WTC11 (cell line): ENCODE measurements at regions not wholly inside any gene's neighbourhood (a gene's known extent, or its start where the extent isn't known, plus 50 kb on each side); places are given as distances from the start of the nearest gene placed in this dataset.

ENCODE experiments used
- ATAC-seq: fragments of 200-7000 bp; cut with Tn5 transposase; 2 replicates; pipeline ENCODE4 v1.10.0; 2021; ENCODE audit warnings: mild to moderate bottlenecking, moderate library complexity
- CTCF ChIA-PET: fragments of 300-600 bp; sonication (Branson Sonifier 250); formaldehyde crosslinking; loops from one replicate; lab custom pipeline; 2021; ENCODE audit warnings: antibody characterized with exemption; lab: Charles Lee
- POLR2A ChIA-PET: fragments of 350-600 bp; sonication (Branson Sonifier 250); formaldehyde crosslinking; loops from one replicate; lab custom pipeline; 2021; ENCODE audit warnings: antibody characterized with exemption; lab: Charles Lee
- DNase-seq: peaks from one replicate; pipeline ENCODE4 v3.0.0; 2021; ENCODE audit warnings: low spot score
- H3K27ac Mint-ChIP-seq: 2 replicates; pipeline ENCODE4 v1.8.0; 2021; ENCODE audit warnings: mixed read lengths
- H3K27me3 Mint-ChIP-seq: 2 replicates; pipeline ENCODE4 v1.8.0; 2021; ENCODE audit warnings: low read depth, mild to moderate bottlenecking, moderate library complexity, mixed read lengths
- H3K36me3 Mint-ChIP-seq: 2 replicates; pipeline ENCODE4 v1.8.0; 2021; ENCODE audit warnings: mixed read lengths
- H3K4me1 Mint-ChIP-seq: 2 replicates; pipeline ENCODE4 v1.8.0; 2022; ENCODE audit warnings: mixed read lengths
- H3K4me3 Mint-ChIP-seq: 2 replicates; pipeline ENCODE4 v1.8.0; 2021; ENCODE audit warnings: mild to moderate bottlenecking, moderate library complexity, mixed read lengths
- H3K9me3 Mint-ChIP-seq: 2 replicates; pipeline ENCODE4 v1.8.0; 2021; ENCODE audit warnings: mixed read lengths
- ATF1 ChIP-seq: sonication (generic); formaldehyde crosslinking; IDR thresholded peaks from 2 replicates; pipeline ENCODE4 v1.8.1; 2023; ENCODE audit warnings: mild to moderate bottlenecking, moderate library complexity, missing genetic modification reagents
- CREM ChIP-seq: sonication (generic); formaldehyde crosslinking; IDR thresholded peaks from 2 replicates; pipeline ENCODE4 v1.8.1; 2022; ENCODE audit warnings: mild to moderate bottlenecking, missing genetic modification reagents, moderate library complexity
- FOXP1 ChIP-seq: sonication (generic); formaldehyde crosslinking; IDR thresholded peaks from 2 replicates; pipeline ENCODE4 v1.8.0; 2022; ENCODE audit warnings: missing genetic modification reagents, mild to moderate bottlenecking, moderate library complexity, borderline replicate concordance
- GABPB1 ChIP-seq: sonication (generic); formaldehyde crosslinking; IDR thresholded peaks from 2 replicates; pipeline ENCODE4 v1.8.1; 2023; ENCODE audit warnings: mild to moderate bottlenecking, missing genetic modification reagents
- GTF2I ChIP-seq: fragments of 250-450 bp; sonication (Bioruptor Pico); conservative IDR thresholded peaks from 2 replicates; pipeline ENCODE4 v1.4.0; 2021; ENCODE audit warnings: mild to moderate bottlenecking
- HMGA2 ChIP-seq: fragments of 250-450 bp; sonication (Bioruptor Pico); IDR thresholded peaks from 2 replicates; pipeline ENCODE4 v1.4.0; 2021; ENCODE audit warnings: mild to moderate bottlenecking, moderate library complexity
- NFE2L1 ChIP-seq: sonication (generic); formaldehyde crosslinking; IDR thresholded peaks from 2 replicates; pipeline ENCODE4 v1.8.1; 2023; ENCODE audit warnings: missing genetic modification reagents
- SOX15 ChIP-seq: fragments of 250-450 bp; sonication (Bioruptor Pico); IDR thresholded peaks from 2 replicates; pipeline ENCODE4 v1.9.0; 2021; ENCODE audit warnings: mild to moderate bottlenecking
- ZNF219 ChIP-seq: sonication (generic); formaldehyde crosslinking; IDR thresholded peaks from 2 replicates; pipeline ENCODE4 v1.8.0; 2023; ENCODE audit warnings: missing genetic modification reagents, mild to moderate bottlenecking, borderline replicate concordance
- ZNF232 ChIP-seq: sonication (generic); formaldehyde crosslinking; IDR thresholded peaks from 2 replicates; pipeline ENCODE4 v1.8.0; 2022; ENCODE audit warnings: mild to moderate bottlenecking, missing genetic modification reagents
- ZNF416 ChIP-seq: fragments of 250-450 bp; sonication (Bioruptor Pico); IDR thresholded peaks from 2 replicates; pipeline ENCODE4 v1.9.0; 2021; ENCODE audit warnings: mild to moderate bottlenecking, inconsistent platforms
- TF ChIP-seq, protein P1 (sequence below): sonication (generic); formaldehyde crosslinking; IDR thresholded peaks from 2 replicates; pipeline ENCODE4 v1.8.0; 2022; ENCODE audit warnings: mild to moderate bottlenecking, missing genetic modification reagents
- TF ChIP-seq, protein P2 (sequence below): fragments of 250-450 bp; sonication (Bioruptor Pico); IDR thresholded peaks from 2 replicates; pipeline ENCODE4 v1.9.0; 2021; ENCODE audit warnings: mild to moderate bottlenecking
- TF ChIP-seq, protein P3 (sequence below): sonication (generic); formaldehyde crosslinking; IDR thresholded peaks from 2 replicates; pipeline ENCODE4 v1.8.1; 2022; ENCODE audit warnings: mild to moderate bottlenecking, moderate library complexity, missing genetic modification reagents
- TF ChIP-seq, protein P4 (sequence below): sonication (generic); formaldehyde crosslinking; conservative IDR thresholded peaks from 2 replicates; pipeline ENCODE4 v1.8.1; 2022; ENCODE audit warnings: mild to moderate bottlenecking, missing genetic modification reagents
- TF ChIP-seq, protein P5 (sequence below): sonication (generic); formaldehyde crosslinking; IDR thresholded peaks from 2 replicates; pipeline ENCODE4 v1.8.1; 2022; ENCODE audit warnings: low read depth, mild to moderate bottlenecking, moderate library complexity, missing genetic modification reagents, borderline replicate concordance
- TF ChIP-seq, protein P6 (sequence below): sonication (generic); formaldehyde crosslinking; IDR thresholded peaks from 2 replicates; pipeline ENCODE4 v1.8.1; 2023; ENCODE audit warnings: mild to moderate bottlenecking, missing genetic modification reagents, moderate library complexity
- TF ChIP-seq, protein P7 (sequence below): sonication (generic); formaldehyde crosslinking; IDR thresholded peaks from 2 replicates; pipeline ENCODE4 v1.8.0; 2022; ENCODE audit warnings: mild to moderate bottlenecking, missing genetic modification reagents
- TF ChIP-seq, protein P8 (sequence below): sonication (generic); formaldehyde crosslinking; IDR thresholded peaks from 2 replicates; pipeline ENCODE4 v1.8.1; 2023; ENCODE audit warnings: mild to moderate bottlenecking, missing genetic modification reagents

DNA sequence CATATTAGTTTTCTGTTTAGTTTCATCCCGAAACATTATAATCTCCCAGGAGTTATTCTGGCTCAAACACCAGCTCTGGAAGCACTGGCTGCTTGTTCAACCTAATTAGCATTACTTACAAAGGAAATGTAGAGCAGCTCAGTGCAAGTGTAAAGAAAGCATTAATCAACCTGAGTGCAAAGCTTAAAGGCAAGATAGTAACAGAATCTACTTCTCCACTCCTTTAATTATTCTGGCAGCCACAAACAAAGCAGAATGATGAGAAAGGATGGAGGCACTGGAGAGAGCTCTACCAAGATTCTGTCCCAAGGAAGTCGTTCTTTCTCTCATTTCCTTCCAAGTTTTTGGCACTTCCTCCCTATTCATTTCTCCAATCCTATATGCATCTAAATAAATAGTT, 1384.0 kb downstream of the ZPLD1 start:
- no peaks in the 10 kb centered on the region for H3K9me3 Mint-ChIP-seq
- peak overlapping the region; percentile 87 for H3K27ac Mint-ChIP-seq
- CTCF ChIA-PET: interaction anchor here (0.7 kb wide), 1 partner anchor 1590 kb away, joined by 3 read pairs; no protein-coding TSS in a partner anchor
- peak overlapping the region; percentile 14; the same call in 1 of the 2 replicates for H3K4me3 Mint-ChIP-seq
- TF ChIP-seq, protein P1, sequence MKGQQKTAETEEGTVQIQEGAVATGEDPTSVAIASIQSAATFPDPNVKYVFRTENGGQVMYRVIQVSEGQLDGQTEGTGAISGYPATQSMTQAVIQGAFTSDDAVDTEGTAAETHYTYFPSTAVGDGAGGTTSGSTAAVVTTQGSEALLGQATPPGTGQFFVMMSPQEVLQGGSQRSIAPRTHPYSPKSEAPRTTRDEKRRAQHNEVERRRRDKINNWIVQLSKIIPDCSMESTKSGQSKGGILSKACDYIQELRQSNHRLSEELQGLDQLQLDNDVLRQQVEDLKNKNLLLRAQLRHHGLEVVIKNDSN (CRISPR knock-in tag): no peak
- no peak for TF ChIP-seq ATF1 (CRISPR knock-in tag)
- no peak for TF ChIP-seq HMGA2
- no peak for TF ChIP-seq ZNF232 (CRISPR knock-in tag)
- TF ChIP-seq, protein P2, sequence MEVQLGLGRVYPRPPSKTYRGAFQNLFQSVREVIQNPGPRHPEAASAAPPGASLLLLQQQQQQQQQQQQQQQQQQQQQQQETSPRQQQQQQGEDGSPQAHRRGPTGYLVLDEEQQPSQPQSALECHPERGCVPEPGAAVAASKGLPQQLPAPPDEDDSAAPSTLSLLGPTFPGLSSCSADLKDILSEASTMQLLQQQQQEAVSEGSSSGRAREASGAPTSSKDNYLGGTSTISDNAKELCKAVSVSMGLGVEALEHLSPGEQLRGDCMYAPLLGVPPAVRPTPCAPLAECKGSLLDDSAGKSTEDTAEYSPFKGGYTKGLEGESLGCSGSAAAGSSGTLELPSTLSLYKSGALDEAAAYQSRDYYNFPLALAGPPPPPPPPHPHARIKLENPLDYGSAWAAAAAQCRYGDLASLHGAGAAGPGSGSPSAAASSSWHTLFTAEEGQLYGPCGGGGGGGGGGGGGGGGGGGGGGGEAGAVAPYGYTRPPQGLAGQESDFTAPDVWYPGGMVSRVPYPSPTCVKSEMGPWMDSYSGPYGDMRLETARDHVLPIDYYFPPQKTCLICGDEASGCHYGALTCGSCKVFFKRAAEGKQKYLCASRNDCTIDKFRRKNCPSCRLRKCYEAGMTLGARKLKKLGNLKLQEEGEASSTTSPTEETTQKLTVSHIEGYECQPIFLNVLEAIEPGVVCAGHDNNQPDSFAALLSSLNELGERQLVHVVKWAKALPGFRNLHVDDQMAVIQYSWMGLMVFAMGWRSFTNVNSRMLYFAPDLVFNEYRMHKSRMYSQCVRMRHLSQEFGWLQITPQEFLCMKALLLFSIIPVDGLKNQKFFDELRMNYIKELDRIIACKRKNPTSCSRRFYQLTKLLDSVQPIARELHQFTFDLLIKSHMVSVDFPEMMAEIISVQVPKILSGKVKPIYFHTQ (CRISPR knock-in tag): no peak
- TF ChIP-seq ZNF219: no peak
- no peak for TF ChIP-seq GABPB1 (CRISPR knock-in tag)
- TF ChIP-seq, protein P3, sequence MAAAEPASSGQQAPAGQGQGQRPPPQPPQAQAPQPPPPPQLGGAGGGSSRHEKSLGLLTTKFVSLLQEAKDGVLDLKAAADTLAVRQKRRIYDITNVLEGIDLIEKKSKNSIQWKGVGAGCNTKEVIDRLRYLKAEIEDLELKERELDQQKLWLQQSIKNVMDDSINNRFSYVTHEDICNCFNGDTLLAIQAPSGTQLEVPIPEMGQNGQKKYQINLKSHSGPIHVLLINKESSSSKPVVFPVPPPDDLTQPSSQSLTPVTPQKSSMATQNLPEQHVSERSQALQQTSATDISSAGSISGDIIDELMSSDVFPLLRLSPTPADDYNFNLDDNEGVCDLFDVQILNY: no peak
- TF ChIP-seq, protein P4, sequence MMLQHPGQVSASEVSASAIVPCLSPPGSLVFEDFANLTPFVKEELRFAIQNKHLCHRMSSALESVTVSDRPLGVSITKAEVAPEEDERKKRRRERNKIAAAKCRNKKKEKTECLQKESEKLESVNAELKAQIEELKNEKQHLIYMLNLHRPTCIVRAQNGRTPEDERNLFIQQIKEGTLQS: no peak
- no peak for TF ChIP-seq GTF2I (CRISPR knock-in tag)
- TF ChIP-seq NFE2L1 (CRISPR knock-in tag): no peak
- TF ChIP-seq ZNF416 (CRISPR knock-in tag): no peak
- no peak for TF ChIP-seq CREM (CRISPR knock-in tag)
- no peak for TF ChIP-seq FOXP1
- TF ChIP-seq, protein P5, sequence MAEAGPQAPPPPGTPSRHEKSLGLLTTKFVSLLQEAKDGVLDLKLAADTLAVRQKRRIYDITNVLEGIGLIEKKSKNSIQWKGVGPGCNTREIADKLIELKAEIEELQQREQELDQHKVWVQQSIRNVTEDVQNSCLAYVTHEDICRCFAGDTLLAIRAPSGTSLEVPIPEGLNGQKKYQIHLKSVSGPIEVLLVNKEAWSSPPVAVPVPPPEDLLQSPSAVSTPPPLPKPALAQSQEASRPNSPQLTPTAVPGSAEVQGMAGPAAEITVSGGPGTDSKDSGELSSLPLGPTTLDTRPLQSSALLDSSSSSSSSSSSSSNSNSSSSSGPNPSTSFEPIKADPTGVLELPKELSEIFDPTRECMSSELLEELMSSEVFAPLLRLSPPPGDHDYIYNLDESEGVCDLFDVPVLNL (CRISPR knock-in tag): no peak
- no peak for TF ChIP-seq SOX15
- TF ChIP-seq, protein P6, sequence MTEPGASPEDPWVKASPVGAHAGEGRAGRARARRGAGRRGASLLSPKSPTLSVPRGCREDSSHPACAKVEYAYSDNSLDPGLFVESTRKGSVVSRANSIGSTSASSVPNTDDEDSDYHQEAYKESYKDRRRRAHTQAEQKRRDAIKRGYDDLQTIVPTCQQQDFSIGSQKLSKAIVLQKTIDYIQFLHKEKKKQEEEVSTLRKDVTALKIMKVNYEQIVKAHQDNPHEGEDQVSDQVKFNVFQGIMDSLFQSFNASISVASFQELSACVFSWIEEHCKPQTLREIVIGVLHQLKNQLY (CRISPR knock-in tag): no peak
- TF ChIP-seq, protein P7, sequence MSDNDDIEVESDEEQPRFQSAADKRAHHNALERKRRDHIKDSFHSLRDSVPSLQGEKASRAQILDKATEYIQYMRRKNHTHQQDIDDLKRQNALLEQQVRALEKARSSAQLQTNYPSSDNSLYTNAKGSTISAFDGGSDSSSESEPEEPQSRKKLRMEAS: no peak
- TF ChIP-seq, all 79 proteins: peak for 0
- Mint-ChIP-seq H3K36me3 (no peaks in the 10 kb centered on the region), H3K4me1 (peaks cover 41% of the 10 kb centered on the region), H3K27me3 (no peaks in the 10 kb centered on the region)
- DNase-seq: no peak
- POLR2A ChIA-PET: no interaction called here
- peak; percentile 85 for ATAC-seq

DNA sequence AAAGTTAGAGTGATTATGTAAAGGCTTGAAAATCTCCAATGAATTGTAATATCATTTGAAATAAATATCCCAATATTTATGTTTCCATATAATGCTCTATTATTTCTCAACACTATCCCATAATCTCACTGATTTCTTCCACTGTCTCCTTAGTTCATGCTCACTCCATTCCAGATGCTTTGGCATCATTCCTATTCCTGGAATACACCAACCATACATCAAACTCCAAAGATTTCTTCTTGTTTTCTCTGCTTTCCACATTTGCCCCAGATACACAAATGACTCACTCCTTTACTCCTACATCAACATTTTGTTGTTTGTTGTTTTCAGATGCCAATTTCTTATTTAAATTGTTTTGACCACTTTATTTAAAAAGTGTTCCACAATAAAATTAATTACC, 1390.8 kb downstream of the ZPLD1 start:
- peaks cover 2% of the 10 kb centered on the region for H3K4me1 Mint-ChIP-seq
- TF ChIP-seq, protein P7: no peak
- no peak for TF ChIP-seq FOXP1
- TF ChIP-seq, protein P8, sequence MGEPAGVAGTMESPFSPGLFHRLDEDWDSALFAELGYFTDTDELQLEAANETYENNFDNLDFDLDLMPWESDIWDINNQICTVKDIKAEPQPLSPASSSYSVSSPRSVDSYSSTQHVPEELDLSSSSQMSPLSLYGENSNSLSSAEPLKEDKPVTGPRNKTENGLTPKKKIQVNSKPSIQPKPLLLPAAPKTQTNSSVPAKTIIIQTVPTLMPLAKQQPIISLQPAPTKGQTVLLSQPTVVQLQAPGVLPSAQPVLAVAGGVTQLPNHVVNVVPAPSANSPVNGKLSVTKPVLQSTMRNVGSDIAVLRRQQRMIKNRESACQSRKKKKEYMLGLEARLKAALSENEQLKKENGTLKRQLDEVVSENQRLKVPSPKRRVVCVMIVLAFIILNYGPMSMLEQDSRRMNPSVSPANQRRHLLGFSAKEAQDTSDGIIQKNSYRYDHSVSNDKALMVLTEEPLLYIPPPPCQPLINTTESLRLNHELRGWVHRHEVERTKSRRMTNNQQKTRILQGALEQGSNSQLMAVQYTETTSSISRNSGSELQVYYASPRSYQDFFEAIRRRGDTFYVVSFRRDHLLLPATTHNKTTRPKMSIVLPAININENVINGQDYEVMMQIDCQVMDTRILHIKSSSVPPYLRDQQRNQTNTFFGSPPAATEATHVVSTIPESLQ (CRISPR knock-in tag): no peak
- TF ChIP-seq, protein P3: no peak
- H3K27me3 Mint-ChIP-seq: no peaks in the 10 kb centered on the region; the same call in 1 of the 2 replicates
- ATAC-seq: no peak
- peaks cover 11% of the 10 kb centered on the region; the same call in 1 of the 2 replicates for H3K36me3 Mint-ChIP-seq
- DNase-seq: no peak
- H3K4me3 Mint-ChIP-seq: no peak overlapping the region
- H3K9me3 Mint-ChIP-seq: peaks cover 26% of the 10 kb centered on the region
- POLR2A ChIA-PET: no interaction called here
- H3K27ac Mint-ChIP-seq: no peak overlapping the region
- CTCF ChIA-PET: no interaction called here
